Pancreas (tissue), 10 donors: ENCODE measurements at regions not wholly inside any gene's neighbourhood (a gene's known extent, or its start where the extent isn't known, plus 50 kb on each side); places are given as distances from the start of the nearest gene placed in this dataset.

Experiments used
- ATAC-seq, 4 donors: fragments of 200-7000 bp; cut with Tn5 transposase; one replicate each; pipeline versions ENCODE4 v1.8.0 to v1.9.1; 2020; ENCODE audit warnings: mild to moderate bottlenecking in 4 of 4, moderate library complexity in 4 of 4
- DNase-seq, 6 donors: peaks; one replicate each; pipeline ENCODE4 v3.0.0-alpha.2; 2020
- FAIRE-seq: peaks from 2 replicates; lab custom pipeline; 2012; peaks lifted over from hg19 to GRCh38; lab: Jason Lieb, UNC
- H3K27ac ChIP-seq, 4 donors: fragments of 200-600 bp; sonication (generic); 1 replicate in 3 of 4; 2 replicates in 1 of 4; pipeline versions ENCODE4 v1.5.0 to v1.8.0; 2020
- H3K27me3 ChIP-seq, 4 donors: fragments of 200-600 bp; one replicate each; pipeline ENCODE4 v1.8.0; 2021
- H3K36me3 ChIP-seq, 3 donors: fragments of 200-600 bp; sonication (generic) in 1 of 3; one replicate each; pipeline versions ENCODE4 v1.5.0 to v1.8.0; 2020 to 2021
- H3K4me1 ChIP-seq, 3 donors: fragments of 200-600 bp; one replicate each; pipeline ENCODE4 v1.8.0; 2021
- H3K4me3 ChIP-seq, 4 donors: fragments of 200-600 bp; sonication (generic) in 2 of 4; one replicate each; pipeline versions ENCODE4 v1.5.0 to v1.8.0; 2020 to 2021
- H3K9me3 ChIP-seq, 4 donors: fragments of 200-600 bp; one replicate each; pipeline ENCODE4 v1.8.0; 2021
- WGBS, 2 donors: extraction: QIAGEN DNeasy Blood & Tissue Kit; methylation state at CpG; one replicate each; pipeline ENCODE4 v1.1.7; 2013; 5-methylcytosine and 5-hydroxymethylcytosine counted together
- intact Hi-C, 3 donors: fragments of 100-400 bp; cut with DNase I; formaldehyde crosslinking; loops; one replicate each; pipeline versions ENCODE4 v1.11.1 to v1.14.2; 2022
- TF ChIP-seq, protein P1 (sequence below), 4 donors: fragments of 200-600 bp; sonication (generic) in 3 of 4; IDR thresholded peaks; one replicate each; pipeline versions ENCODE4 v1.5.0 to v1.8.0; 2021; ENCODE audit warnings: antibody characterized with exemption in 4 of 4
- donor health status: healthy with polysubstance abuse.
- donor health status: DM: no; HTN: no; CAD: no; lungs with moderate emphysema.
- donor health status: DM: no; HTN: no; CAD: no.
- donor health status: control.
- donor health status: control.
- donor health status: Bipolar disorder and iron deficiency.
- donor health status: DM: yes; HTN: yes; CAD: no.
- donor health status: DM: no; HTN: no; CAD: no.
- donor health status: DM: no; HTN: no; CAD: no.
- donor health status: DM: yes; HTN: yes; CAD: no.

DNA sequence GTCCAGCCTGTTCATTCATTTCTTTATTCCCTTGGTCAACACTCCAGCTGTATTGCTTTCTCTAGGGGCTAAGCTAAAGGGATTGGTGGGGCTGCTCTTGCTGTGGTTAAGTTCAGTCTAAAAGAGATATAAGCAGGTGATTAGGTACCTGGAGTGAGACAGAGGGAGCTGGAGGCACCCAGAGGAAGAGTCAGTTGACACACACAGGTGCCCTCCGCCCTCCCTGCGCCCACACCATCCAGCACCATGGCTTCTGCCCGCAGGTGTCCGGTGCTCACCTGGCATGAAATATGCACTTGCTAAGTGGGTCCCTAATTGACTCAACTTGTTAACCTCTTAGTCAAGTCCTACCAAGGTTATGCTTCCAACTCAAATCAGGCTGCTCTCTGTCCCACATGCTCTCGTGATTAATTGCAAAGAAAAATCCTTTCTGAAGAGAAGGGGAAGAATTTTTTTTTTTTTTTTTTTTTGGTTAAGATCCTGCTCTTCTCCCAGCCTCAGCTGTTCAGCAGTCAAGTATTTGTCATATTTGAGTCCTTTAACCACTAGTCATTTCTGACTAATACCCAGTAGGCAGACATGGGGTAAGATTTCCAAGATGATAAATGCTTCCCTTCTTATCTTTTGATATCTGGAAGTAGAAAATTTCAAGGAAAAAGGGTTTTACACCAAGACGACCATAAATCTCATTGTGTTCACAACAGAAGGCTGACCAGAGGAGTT, 199.8 kb upstream of the WSCD1 start:
- WGBS, 2 donors, result 58 to 61% methylated on average over 6 of the region's 6 CpGs
- FAIRE-seq (no peak), DNase-seq (no peak), ATAC-seq (no peak)
- TF ChIP-seq, protein P1, sequence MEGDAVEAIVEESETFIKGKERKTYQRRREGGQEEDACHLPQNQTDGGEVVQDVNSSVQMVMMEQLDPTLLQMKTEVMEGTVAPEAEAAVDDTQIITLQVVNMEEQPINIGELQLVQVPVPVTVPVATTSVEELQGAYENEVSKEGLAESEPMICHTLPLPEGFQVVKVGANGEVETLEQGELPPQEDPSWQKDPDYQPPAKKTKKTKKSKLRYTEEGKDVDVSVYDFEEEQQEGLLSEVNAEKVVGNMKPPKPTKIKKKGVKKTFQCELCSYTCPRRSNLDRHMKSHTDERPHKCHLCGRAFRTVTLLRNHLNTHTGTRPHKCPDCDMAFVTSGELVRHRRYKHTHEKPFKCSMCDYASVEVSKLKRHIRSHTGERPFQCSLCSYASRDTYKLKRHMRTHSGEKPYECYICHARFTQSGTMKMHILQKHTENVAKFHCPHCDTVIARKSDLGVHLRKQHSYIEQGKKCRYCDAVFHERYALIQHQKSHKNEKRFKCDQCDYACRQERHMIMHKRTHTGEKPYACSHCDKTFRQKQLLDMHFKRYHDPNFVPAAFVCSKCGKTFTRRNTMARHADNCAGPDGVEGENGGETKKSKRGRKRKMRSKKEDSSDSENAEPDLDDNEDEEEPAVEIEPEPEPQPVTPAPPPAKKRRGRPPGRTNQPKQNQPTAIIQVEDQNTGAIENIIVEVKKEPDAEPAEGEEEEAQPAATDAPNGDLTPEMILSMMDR (IDR thresholded peaks at IDR 0.05), result no peak
- H3K4me3 ChIP-seq, result no peak overlapping the region
- H3K9me3 ChIP-seq, result no peaks in the 10 kb centered on the region
- intact Hi-C loops, result no loop called here
- H3K27ac ChIP-seq, result no peak overlapping the region
- no peaks in the 10 kb centered on the region for H3K36me3 ChIP-seq
- peaks cover 0 to 6% (median 0%) of the 10 kb centered on the region in 4 donors for H3K27me3 ChIP-seq
- H3K4me1 ChIP-seq, result no peaks in the 10 kb centered on the region

DNA sequence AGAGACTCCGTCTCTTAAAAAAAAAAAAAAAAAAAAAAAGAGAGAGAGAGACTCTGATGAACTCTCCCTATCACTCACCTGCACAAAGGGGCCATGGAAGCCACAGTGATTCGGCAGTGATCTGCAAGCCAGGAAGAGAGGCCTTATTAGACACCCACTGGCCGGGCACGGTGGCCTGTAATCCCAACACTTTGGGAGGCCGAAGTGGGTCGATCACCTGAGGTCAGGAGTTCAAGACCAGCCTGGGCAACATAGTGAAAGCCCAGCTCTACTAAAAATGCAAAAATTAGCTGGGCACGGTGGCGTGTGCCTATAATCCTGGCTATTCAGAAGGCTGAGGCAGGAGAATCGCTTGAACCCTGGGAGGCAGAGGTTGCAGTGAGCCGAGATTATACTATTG, 198.5 kb upstream of the WSCD1 start:
- TF ChIP-seq, protein P1 (IDR thresholded peaks at IDR 0.05), result no peak
- H3K9me3 ChIP-seq, result no peaks in the 10 kb centered on the region
- no peaks in the 10 kb centered on the region for H3K4me1 ChIP-seq
- 66 to 69% methylated on average over 10 of the region's 10 CpGs for WGBS, 2 donors
- FAIRE-seq (no peak), ATAC-seq (no peak), DNase-seq (no peak)
- H3K27me3 ChIP-seq, result peaks cover 0 to 6% (median 0%) of the 10 kb centered on the region in 4 donors
- H3K4me3 ChIP-seq, result no peak overlapping the region
- intact Hi-C loops, result no loop called here
- H3K27ac ChIP-seq, result no peak overlapping the region
- no peaks in the 10 kb centered on the region for H3K36me3 ChIP-seq

DNA sequence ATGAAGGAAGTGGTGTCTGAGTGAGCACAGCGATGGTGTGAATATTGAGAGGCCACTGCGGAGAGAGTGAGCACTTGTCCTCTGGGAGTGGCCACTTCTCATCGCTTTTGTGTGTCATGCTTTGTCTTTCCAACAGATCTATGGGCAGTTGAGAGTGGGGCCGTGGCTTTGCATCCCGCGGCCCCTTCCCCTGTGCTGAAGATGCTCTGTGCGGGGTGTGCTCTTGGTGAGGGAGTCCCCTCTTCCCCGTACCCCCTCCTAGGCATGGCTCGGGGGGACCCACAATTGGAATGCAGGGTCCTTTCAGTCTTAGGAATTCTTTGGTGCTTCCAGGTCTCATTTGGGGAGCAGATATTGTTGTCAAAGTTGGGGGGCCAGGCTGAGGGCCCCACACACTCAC, 197.3 kb upstream of the WSCD1 start:
- Histone ChIP-seq H3K4me3 (no peak overlapping the region), H3K9me3 (no peaks in the 10 kb centered on the region), H3K4me1 (no peaks in the 10 kb centered on the region), H3K27me3 (peaks cover 0 to 6% (median 0%) of the 10 kb centered on the region in 4 donors), H3K27ac (no peak overlapping the region), H3K36me3 (no peaks in the 10 kb centered on the region)
- FAIRE-seq, result no peak
- intact Hi-C loops, result no loop called here
- no peak for ATAC-seq
- TF ChIP-seq, protein P1 (IDR thresholded peaks at IDR 0.05), result no peak
- WGBS, 2 donors, result 69 to 73% methylated on average over 9 of the region's 9 CpGs
- DNase-seq, result no peak

DNA sequence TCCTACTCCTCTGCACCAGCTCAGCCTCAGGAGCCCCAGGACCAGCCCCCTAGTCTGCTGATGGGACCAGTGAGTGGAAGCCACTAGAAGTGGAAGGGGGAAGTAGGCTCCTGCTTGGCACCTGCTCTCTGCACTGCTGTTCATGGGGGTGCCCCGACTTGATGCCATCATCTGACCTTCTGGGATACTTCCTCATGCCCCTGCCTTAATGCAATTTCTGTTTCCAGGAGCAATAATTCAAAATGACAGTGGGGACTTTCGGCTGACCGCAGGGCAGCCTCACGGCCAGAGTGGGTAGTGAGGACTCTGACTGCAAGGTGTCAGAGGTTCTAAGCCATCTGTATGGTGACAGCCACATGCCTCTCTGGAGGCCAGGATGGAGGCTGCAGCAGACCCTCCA, 196.4 kb upstream of the WSCD1 start:
- WGBS, 2 donors, result 39 to 58% methylated on average over 4 of the region's 4 CpGs

DNA sequence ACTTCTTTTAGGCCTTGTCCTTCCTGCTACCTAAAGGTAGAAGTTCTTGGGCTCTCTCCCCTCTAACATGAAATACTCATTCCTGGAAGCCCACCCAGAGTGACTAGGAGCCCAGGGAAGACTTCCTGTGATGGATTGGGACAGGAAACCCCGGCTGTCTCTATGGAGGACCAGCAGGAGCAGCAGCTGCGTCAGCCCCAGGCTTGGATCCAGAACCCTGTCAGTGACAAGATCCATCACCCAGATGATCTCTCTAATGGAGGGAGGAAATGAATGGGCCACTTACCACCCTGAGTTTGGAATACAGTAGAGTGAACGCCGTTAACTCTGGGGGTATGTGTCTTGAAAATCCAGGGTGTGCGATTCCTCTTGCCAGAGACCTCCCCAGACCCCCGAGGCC, 195.7 kb upstream of the WSCD1 start:
- WGBS, 2 donors, result 55 to 57% methylated on average over 6 of the region's 6 CpGs
- FAIRE-seq (no peak), DNase-seq (no peak), ATAC-seq (no peak)
- TF ChIP-seq, protein P1 (IDR thresholded peaks at IDR 0.05), result no peak
- Histone ChIP-seq H3K27ac (no peak overlapping the region), H3K36me3 (no peaks in the 10 kb centered on the region), H3K27me3 (no peaks in the 10 kb centered on the region), H3K9me3 (no peaks in the 10 kb centered on the region), H3K4me3 (no peak overlapping the region), H3K4me1 (no peaks in the 10 kb centered on the region)
- intact Hi-C loops, result no loop called here

More for the DNA sequence above, 196.4 kb upstream of the WSCD1 start:
- TF ChIP-seq, protein P1 (IDR thresholded peaks at IDR 0.05), result no peak
- intact Hi-C loops, result no loop called here
- Histone ChIP-seq H3K27me3 (peaks cover 0 to 1% (median 0%) of the 10 kb centered on the region in 4 donors), H3K9me3 (no peaks in the 10 kb centered on the region), H3K4me1 (no peaks in the 10 kb centered on the region), H3K27ac (no peak overlapping the region), H3K4me3 (no peak overlapping the region), H3K36me3 (no peaks in the 10 kb centered on the region)
- ATAC-seq (no peak), DNase-seq (no peak), FAIRE-seq (no peak)
